A549 (cell line): ENCODE measurements at regions not wholly inside any gene's neighbourhood (a gene's known extent, or its start where the extent isn't known, plus 50 kb on each side); places are given as distances from the start of the nearest gene placed in this dataset.

Experiments
- BHLHE40 ChIP-seq: IDR thresholded peaks from 2 replicates; pipeline ENCODE4 v1.6.1; 2012; ENCODE audit warnings: low read depth, low read length, inconsistent platforms
- ELK1 ChIP-seq: fragments of 150-350 bp; IDR thresholded peaks from 2 replicates; pipeline ENCODE4 v1.6.1; 2014; ENCODE audit warnings: low read depth, mild to moderate bottlenecking, low read length
- EP300 ChIP-seq, 2 experiments: fragments of >200 bp; sonication (Bioruptor Twin); formaldehyde crosslinking; IDR thresholded peaks; 2 replicates in 1 of 2; 3 replicates in 1 of 2; pipeline ENCODE4 v1.6.1; 2016 to 2017
- HOXB5 ChIP-seq: fragments of 250-450 bp; sonication (Bioruptor Pico); IDR thresholded peaks from 2 replicates; pipeline ENCODE4 v1.5.0; 2020; ENCODE audit warnings: mild to moderate bottlenecking, moderate library complexity
- RFX5 ChIP-seq: fragments of 450-650 bp; IDR thresholded peaks from 2 replicates; pipeline ENCODE4 v1.7.1; 2014; ENCODE audit warnings: antibody characterized with exemption, mild to moderate bottlenecking, moderate library complexity
- ZFP36 ChIP-seq: fragments of 450-650 bp; IDR thresholded peaks from 2 replicates; pipeline ENCODE4 v1.6.1; 2014; ENCODE audit warnings: borderline replicate concordance; ENCODE audit not compliant: partially characterized antibody
- TF ChIP-seq, protein P1 (sequence below): fragments of >200 bp; sonication (Bioruptor Twin); formaldehyde crosslinking; IDR thresholded peaks from 3 replicates; pipeline ENCODE4 v1.5.1; 2016

GRCh38 chr9:81314490-81314889, 374.9 kb downstream of the TLE1 start:
- TF ChIP-seq, protein P1, sequence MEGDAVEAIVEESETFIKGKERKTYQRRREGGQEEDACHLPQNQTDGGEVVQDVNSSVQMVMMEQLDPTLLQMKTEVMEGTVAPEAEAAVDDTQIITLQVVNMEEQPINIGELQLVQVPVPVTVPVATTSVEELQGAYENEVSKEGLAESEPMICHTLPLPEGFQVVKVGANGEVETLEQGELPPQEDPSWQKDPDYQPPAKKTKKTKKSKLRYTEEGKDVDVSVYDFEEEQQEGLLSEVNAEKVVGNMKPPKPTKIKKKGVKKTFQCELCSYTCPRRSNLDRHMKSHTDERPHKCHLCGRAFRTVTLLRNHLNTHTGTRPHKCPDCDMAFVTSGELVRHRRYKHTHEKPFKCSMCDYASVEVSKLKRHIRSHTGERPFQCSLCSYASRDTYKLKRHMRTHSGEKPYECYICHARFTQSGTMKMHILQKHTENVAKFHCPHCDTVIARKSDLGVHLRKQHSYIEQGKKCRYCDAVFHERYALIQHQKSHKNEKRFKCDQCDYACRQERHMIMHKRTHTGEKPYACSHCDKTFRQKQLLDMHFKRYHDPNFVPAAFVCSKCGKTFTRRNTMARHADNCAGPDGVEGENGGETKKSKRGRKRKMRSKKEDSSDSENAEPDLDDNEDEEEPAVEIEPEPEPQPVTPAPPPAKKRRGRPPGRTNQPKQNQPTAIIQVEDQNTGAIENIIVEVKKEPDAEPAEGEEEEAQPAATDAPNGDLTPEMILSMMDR, result no peak
- no peak for TF ChIP-seq HOXB5
- no peak for TF ChIP-seq ELK1
- TF ChIP-seq EP300 (IDR thresholded peaks at IDR 0.05), result no peak
- no peak for TF ChIP-seq ZFP36
- TF ChIP-seq BHLHE40, result no peak
- no peak for TF ChIP-seq RFX5
